ENCODE measurements at regions not wholly inside any gene's neighbourhood (a gene's known extent, or its start where the extent isn't known, plus 50 kb on each side); places are given as distances from the start of the nearest gene placed in this dataset.
"Not testable (repeated sequence)": the region's sequence is repeated elsewhere in the genome, so short reads cannot be mapped to it uniquely, and the experiment has no call there.

GRCh38 chr1:190832511-190832910 is 354.8 kb upstream of the BRINP3 start:
- Mint-ChIP-seq H3K27ac (no peak overlapping the region), H3K9me3 (peaks cover 7% of the 10 kb centered on the region), H3K4me3 (no peak overlapping the region), H3K36me3 (no peaks in the 10 kb centered on the region), H3K27me3 (ENCODE audit: low read depth) (no peaks in the 10 kb centered on the region), H3K4me1 (no peaks in the 10 kb centered on the region)
- TF ChIP-seq CTCF (IDR thresholded peaks at IDR 0.05; ENCODE audit: unreplicated experiment): no peak
- no peak for DNase-seq (ENCODE audit: low spot score in 2 of 2, unreplicated experiment in 2 of 2)

- Mint-ChIP-seq H3K4me1 (no peaks in the 10 kb centered on the region), H3K27me3 (ENCODE audit: low read depth) (no peaks in the 10 kb centered on the region), H3K27ac (no peak overlapping the region), H3K4me3 (no peak overlapping the region), H3K36me3 (no peaks in the 10 kb centered on the region), H3K9me3 (no peaks in the 10 kb centered on the region)
- no peak for TF ChIP-seq CTCF (IDR thresholded peaks at IDR 0.05; ENCODE audit: unreplicated experiment)
- no peak for DNase-seq (ENCODE audit: low spot score in 2 of 2, unreplicated experiment in 2 of 2)
Measured at GRCh38 chr1:190835658-190836057, 358.0 kb upstream of the BRINP3 start.

- H3K4me3 Mint-ChIP-seq; H3K27me3 Mint-ChIP-seq (ENCODE audit: low read depth); H3K27ac Mint-ChIP-seq; H3K4me1 Mint-ChIP-seq; H3K36me3 Mint-ChIP-seq; H3K9me3 Mint-ChIP-seq; DNase-seq (ENCODE audit: low spot score in 2 of 2, unreplicated experiment in 2 of 2): not testable (repeated sequence)
Measured at GRCh38 chr1:190837200-190837599, 359.5 kb upstream of the BRINP3 start.

- Mint-ChIP-seq H3K27ac (no peak overlapping the region), H3K4me1 (no peaks in the 10 kb centered on the region), H3K4me3 (no peak overlapping the region), H3K27me3 (ENCODE audit: low read depth) (peaks cover 1% of the 10 kb centered on the region), H3K36me3 (no peaks in the 10 kb centered on the region), H3K9me3 (no peaks in the 10 kb centered on the region)
- no peak for TF ChIP-seq CTCF (IDR thresholded peaks at IDR 0.05; ENCODE audit: unreplicated experiment)
- DNase-seq (ENCODE audit: low spot score in 2 of 2, unreplicated experiment in 2 of 2): no peak
Measured at GRCh38 chr1:190837888-190838287, 360.2 kb upstream of the BRINP3 start.

GRCh38 chr1:190847166-190847565 is 369.5 kb upstream of the BRINP3 start:
- peaks cover 1% of the 10 kb centered on the region for H3K27me3 Mint-ChIP-seq (ENCODE audit: low read depth)
- H3K9me3 Mint-ChIP-seq: no peaks in the 10 kb centered on the region
- no peak for DNase-seq (ENCODE audit: low spot score in 2 of 2, unreplicated experiment in 2 of 2)
- peaks cover 3% of the 10 kb centered on the region for H3K4me1 Mint-ChIP-seq
- no peaks in the 10 kb centered on the region for H3K36me3 Mint-ChIP-seq
- H3K4me3 Mint-ChIP-seq: no peak overlapping the region
- TF ChIP-seq CTCF (IDR thresholded peaks at IDR 0.05; ENCODE audit: unreplicated experiment): no peak
- no peak overlapping the region for H3K27ac Mint-ChIP-seq

- Mint-ChIP-seq H3K27ac (no peak overlapping the region), H3K9me3 (peaks cover 10% of the 10 kb centered on the region), H3K4me1 (peaks cover 3% of the 10 kb centered on the region), H3K27me3 (ENCODE audit: low read depth) (no peaks in the 10 kb centered on the region), H3K4me3 (no peak overlapping the region), H3K36me3 (no peaks in the 10 kb centered on the region)
- no peak for TF ChIP-seq CTCF (IDR thresholded peaks at IDR 0.05; ENCODE audit: unreplicated experiment)
- DNase-seq (ENCODE audit: low spot score in 2 of 2, unreplicated experiment in 2 of 2): no peak
Measured at GRCh38 chr1:190849346-190849745, 371.7 kb upstream of the BRINP3 start.
